HG02852 (cell line): ENCODE measurements at regions not wholly inside any gene's neighbourhood (a gene's known extent, or its start where the extent isn't known, plus 50 kb on each side); places are given as distances from the start of the nearest gene placed in this dataset.

Experiments
- ATAC-seq: cut with Tn5 transposase; IDR thresholded peaks from one replicate; pipeline ENCODE4 v1.9.1; 2021; ENCODE audit warnings: mild to moderate bottlenecking, moderate library complexity; ENCODE audit not compliant: unreplicated experiment

DNA sequence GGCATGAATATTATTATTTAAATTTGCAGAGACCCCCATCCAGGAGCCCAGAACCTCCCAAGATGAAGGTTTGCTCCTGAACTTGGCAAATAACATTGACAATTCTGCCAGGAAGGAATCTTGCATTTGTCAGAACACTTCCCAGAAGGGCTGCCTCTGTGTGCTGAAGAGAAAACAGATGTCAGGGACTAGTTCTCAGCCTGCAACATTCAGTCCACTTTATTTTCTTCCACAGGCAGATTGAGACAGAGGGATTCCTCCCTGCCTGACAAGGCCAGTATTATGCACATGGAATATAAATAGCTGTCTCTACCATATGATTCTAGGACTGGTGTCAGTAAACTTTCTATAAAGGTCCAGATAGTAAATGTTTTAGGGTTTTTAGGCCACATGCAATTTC is 171.5 kb upstream of the SIX2 start:
- ATAC-seq = no peak

- no peak for ATAC-seq
Observed at GRCh38 chr2:45180033-45180746, 170.9 kb upstream of the SIX2 start.

- ATAC-seq = no peak
Observed at GRCh38 chr2:45178854-45179253, 169.6 kb upstream of the SIX2 start.

- ATAC-seq = no peak
Observed at GRCh38 chr2:45178359-45178758, 169.1 kb upstream of the SIX2 start.

DNA sequence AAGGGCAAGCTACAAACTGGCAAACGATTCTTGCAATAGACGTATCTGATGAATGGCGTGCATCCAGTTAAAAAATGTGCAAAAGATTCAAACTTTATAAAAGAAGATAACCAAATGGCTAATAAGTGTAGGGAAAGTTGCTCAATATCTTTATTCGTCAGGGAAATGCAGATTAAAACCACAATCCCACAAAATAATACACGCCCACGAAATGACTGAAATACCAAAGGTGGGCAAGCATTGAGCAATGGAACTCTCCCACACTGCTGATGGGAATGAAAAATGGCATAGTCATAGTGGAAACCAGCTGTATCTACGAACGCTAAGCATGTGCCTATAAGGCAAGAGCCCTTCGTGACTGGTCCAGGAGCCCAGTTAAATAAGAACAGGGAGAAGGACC is 168.6 kb upstream of the SIX2 start:
- no peak for ATAC-seq

DNA sequence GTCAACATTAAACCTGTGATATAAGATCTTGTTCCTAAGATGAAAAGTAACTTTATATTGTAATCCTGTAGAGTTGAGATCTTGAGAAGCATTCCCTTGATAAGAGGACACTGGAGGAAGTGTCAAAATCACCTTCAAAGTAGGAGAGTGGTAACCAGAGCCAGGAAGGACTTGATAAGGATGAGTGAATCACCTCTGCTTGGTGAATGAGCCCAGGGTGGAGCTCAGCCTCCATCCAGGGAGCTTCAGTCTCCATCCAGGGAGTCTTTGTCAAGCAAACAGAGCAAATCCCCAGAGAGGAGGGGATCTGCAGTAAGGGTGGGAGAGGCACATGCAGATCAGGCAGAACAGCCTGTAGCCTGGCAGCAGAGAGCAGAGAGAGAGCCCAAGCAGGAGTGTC is 167.1 kb upstream of the SIX2 start:
- no peak for ATAC-seq

- ATAC-seq = peak; percentile 50
Observed at GRCh38 chr2:45173513-45173912, 164.3 kb upstream of the SIX2 start.

DNA sequence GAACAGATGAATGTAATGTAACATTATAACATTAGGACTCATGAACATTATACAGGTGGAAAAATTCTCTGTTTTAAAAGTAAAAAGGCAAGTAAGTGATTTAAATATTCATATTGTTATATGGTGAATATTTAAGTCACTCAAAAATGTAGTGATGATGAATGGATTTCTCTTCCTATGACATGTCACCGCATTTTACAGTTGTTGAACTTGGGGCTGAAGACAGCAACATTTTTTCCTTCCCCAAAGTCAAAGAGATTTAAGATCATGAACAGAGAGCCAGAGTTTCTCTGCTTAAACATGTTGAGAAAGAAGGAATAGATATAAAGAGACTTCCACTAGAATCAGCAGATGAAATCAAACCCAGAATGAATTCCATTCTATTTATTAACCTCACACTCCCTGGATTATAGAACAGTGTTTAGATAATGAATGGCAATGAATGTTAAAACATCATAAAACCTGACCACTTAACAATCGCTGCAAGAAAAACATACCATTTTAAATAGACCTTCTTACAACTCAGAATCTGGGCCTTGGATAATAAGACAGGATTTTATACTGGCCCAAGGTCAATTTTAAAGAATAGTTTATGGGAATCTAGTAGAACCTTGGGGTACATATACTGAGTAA is 163.6 kb upstream of the SIX2 start:
- ATAC-seq = no peak

DNA sequence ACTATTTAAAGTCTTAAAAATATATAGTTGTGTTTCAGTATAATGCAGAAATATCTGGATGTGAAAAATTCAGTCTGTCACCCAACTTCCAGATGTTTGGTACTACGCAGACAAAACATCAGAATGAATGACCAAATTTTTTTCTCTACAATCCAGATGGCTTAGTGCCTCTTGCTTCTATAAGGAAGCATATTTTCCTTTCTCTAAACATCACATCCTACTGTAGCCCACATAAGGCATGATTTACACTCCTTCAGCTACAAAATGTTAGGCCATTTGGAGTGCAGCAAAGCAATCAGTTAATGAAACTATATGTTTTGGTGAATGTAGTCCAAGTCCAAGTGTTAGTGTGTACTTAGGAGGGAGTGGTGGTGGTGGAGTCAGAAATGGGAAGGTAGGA is 162.9 kb upstream of the SIX2 start:
- ATAC-seq = no peak

DNA sequence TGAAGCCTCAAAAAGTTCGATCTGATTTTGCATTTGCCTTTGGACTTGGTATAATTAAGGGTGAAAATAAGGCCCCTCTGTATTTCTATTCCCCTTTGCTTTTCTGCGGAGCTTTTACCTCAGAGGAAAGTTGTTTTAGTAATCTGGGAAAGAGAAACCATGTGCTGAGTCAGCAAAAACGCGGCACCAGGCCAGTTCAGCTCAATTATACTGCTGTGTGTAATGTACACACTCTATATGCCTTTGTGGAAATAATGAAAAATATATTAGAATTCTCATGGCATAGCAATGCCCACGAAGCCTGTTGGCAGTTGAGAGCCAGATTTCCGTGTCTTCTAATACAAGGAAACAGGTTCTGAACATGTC is 161.9 kb upstream of the SIX2 start:
- no peak for ATAC-seq

DNA sequence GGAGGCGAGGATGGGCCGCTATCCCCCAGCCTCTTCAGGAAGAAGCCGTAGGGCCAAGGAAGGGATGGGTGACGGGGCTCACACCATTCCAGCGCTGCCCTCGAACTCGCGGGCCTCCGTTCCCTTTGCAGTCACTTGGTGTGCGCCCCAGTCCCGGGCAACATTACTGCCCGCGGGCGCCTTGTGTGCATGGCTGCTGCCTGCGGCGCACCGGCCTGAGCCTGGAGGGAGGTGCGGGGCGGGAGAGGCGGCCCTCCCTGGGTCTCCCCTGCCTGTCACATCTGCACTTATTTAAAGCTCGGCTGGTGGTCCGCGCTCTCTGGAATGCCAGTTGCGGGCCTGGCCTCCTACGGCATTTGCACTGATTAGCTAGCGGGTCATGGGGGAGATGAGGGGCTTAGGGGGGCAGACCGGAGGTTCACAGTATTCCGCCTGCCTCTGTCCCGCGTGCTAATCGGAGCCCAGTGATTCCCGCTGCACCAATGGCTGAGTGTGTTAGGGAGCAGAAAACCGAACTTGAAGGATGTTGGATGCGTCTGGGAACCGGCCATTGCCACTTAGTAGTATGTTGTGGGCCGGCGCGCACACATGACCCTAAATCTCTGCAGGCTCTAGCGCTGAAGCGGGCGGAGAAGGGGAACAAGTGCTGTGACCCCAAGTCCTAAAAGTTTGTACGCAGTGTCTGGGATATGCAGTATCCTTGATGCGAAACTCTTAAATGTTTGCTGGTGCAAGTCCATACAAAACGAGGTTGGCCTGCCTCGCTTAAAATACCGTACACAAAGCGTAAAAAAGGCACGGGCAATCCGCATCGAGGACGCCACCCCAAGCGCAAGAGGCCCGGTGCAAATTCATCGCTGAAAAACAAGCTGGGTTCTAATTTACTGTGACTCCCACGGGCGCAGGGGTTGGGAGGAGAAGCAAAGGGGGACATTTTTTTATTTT is 161.2 kb upstream of the SIX2 start:
- ATAC-seq = no peak

DNA sequence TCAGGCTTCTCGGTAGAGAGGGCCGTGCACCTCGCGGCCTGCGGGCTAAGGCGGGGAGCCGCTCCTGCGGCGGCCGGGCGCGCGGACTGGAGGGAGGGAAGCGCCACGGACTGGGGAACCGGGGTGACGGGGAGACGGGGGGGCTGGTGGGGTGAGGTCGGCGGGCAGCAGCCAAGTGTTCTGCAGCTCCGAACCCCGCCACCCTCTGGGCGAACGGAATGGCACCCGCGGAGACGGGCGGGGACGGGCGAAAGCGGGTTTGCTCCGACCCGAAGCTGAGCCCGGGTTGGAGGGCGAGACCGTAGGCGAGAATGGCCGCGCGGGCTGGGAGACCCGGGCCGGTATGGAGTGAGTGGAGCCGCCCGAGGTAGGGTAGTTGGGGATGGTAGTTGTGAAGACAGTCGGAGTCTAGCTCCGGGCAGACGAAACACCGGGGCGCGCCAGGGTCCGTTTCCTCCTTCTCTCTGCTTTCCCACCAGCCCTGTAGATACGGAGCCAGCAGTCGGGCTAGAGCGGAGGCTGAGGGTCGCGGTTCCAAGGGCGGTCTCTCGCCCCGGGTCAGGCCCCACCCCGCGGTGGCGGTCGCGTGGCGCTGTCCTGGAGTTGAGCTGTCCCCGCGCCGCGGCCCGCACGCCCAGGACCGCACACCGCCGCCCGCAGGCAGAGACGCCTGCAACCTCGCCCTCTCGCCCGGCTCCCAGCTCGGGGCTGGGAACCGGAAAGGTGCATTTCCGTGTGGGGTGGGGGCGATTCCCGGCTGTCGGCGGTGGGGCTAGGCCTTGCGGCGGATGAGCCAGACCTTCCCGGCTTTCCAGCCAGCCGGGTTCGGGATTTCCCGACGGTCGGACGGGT is 160.3 kb upstream of the SIX2 start:
- ATAC-seq = no peak

GRCh38 chr2:45168711-45169338 is 159.6 kb upstream of the SIX2 start:
- no peak for ATAC-seq

DNA sequence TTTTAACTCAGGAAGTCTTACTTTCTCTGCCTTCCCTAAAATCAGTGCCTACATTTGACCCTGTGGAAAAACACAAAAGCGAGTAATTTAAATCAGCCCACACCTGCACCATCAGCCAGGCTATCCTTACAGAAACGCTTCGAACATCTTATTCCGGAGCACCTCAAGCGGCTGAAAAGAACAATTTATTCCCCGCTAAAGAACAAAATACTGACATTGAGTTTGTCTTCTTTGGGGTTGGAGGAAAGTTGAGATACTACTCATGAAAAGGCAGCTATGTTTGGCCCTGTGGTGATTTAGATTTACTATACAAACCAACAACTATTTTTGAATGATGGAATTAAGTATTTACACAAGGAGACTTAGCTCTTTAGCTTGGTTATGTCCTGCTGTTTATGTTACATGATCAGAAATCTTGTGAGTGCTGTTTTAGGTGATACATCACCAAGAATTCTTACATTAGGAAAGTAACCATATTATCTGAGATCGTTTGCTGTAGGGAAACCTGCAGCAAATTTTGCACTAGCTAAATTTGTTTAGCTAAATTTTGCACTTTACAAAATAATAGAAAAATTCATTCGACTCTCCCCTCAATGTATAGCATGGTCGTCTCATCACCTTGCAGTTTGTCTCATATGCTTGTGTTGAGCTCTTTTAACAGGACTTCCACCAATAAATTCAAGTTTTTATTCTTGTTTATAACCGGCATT is 158.8 kb upstream of the SIX2 start:
- no peak for ATAC-seq

- ATAC-seq = no peak
Observed at GRCh38 chr2:45166229-45166890, 157.1 kb upstream of the SIX2 start.

DNA sequence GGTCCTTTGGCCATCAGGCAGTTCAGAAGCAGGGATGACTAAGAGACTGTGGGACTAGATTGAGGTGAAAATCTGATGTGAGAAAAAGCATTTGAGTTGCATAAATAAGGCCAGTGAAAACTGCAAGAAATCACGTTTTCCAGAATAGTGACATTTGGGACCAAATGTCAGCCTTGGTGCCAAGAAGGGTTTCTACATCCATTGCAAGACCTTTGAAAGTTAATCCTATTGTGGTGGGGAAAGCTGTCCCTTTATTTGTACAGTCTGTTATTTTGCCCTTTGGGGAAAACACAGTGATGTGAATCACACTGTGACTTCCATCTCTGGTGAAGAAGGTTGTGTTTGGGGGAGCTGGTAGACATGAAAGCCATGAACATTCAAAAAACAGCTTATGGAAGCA is 153.5 kb upstream of the SIX2 start:
- ATAC-seq = no peak

- no peak for ATAC-seq
Observed at GRCh38 chr2:45156605-45157004, 147.4 kb upstream of the SIX2 start.

- no peak for ATAC-seq
Observed at GRCh38 chr2:45154606-45155155, 145.4 kb upstream of the SIX2 start.

DNA sequence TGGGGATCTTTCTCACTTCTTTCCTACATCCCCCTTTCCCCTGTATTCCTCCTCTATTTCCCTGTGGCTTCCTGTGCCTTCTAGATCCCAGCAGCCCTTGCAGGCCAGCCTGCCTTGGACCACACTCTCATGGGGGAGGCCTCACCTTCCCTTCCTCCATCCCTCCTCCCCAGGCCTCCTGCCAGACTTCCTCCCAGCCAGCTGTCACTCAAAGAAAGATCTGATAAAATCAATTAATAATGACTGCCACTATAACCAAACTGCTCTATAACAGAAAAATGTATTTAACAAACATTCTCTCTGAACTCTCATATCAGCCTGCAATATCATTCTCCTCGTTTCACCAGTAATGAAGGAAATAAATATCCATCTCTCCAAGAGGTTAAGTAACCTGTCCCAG is 144.9 kb upstream of the SIX2 start:
- ATAC-seq = no peak
